Keratinocyte (primary cell): ENCODE measurements at regions not wholly inside any gene's neighbourhood (a gene's known extent, or its start where the extent isn't known, plus 50 kb on each side); places are given as distances from the start of the nearest gene placed in this dataset.

Source experiments
- DNase-seq: peaks from one replicate; pipeline ENCODE4 v3.0.0-alpha.2; 2011; ENCODE audit warnings: low read depth, missing footprints, low spot score
- FAIRE-seq: peaks from 2 replicates; lab custom pipeline; 2011; peaks lifted over from hg19 to GRCh38; lab: Jason Lieb, UNC
- H2AFZ ChIP-seq: 2 replicates; pipeline ENCODE4 v1.6.0; 2012; ENCODE audit warnings: low read length, control low read depth, inconsistent platforms; ENCODE audit not compliant: control insufficient read depth
- H3K27ac ChIP-seq: 2 replicates; pipeline ENCODE4 v1.5.1; 2011; ENCODE audit warnings: low read length; ENCODE audit not compliant: control insufficient read depth, insufficient read depth
- H3K27me3 ChIP-seq: 3 replicates; pipeline ENCODE4 v1.6.0; 2011; ENCODE audit warnings: low read length; ENCODE audit not compliant: control insufficient read depth, insufficient read depth; ENCODE audit errors: extremely low read depth
- H3K36me3 ChIP-seq, 2 experiments: 2 replicates in 1 of 2; 3 replicates in 1 of 2; pipeline ENCODE4 v1.5.1; 2011; ENCODE audit warnings: low read length in 2 of 2, mild to moderate bottlenecking in 1 of 2; ENCODE audit not compliant: control insufficient read depth in 2 of 2, insufficient read depth in 2 of 2; ENCODE audit errors: extremely low read depth in 1 of 2
- H3K4me1 ChIP-seq: 3 replicates; pipeline ENCODE4 v1.5.1; 2011; ENCODE audit warnings: low read length; ENCODE audit not compliant: control insufficient read depth, insufficient read depth; ENCODE audit errors: extremely low read depth
- H3K4me2 ChIP-seq: 3 replicates; pipeline ENCODE4 v1.6.0; 2011; ENCODE audit warnings: low read depth, low read length; ENCODE audit not compliant: control insufficient read depth, insufficient read depth; ENCODE audit errors: extremely low read depth
- H3K4me3 ChIP-seq, 3 experiments: fragments of 200-600 bp in 1 of 3; sonication (generic) in 1 of 3; 2 replicates in 2 of 3; 3 replicates in 1 of 3; pipeline ENCODE4 v1.5.1; 2011 to 2016; ENCODE audit warnings: low read length in 3 of 3, mild to moderate bottlenecking in 3 of 3, control low read depth in 2 of 3, inconsistent platforms in 1 of 3, low read depth in 1 of 3, mixed read lengths in 1 of 3, mixed run types in 1 of 3, moderate library complexity in 1 of 3; ENCODE audit not compliant: control insufficient read depth in 2 of 3, insufficient read depth in 2 of 3; ENCODE audit errors: extremely low read depth in 1 of 3
- H3K79me2 ChIP-seq: 2 replicates; pipeline ENCODE4 v1.6.0; 2012; ENCODE audit warnings: low read length; ENCODE audit not compliant: control insufficient read depth, insufficient read depth
- H3K9ac ChIP-seq: 3 replicates; pipeline ENCODE4 v1.6.0; 2011; ENCODE audit warnings: low read length; ENCODE audit not compliant: control insufficient read depth, insufficient read depth; ENCODE audit errors: extremely low read depth
- H3K9me1 ChIP-seq: 3 replicates; pipeline ENCODE4 v1.6.0; 2011; ENCODE audit warnings: low read length; ENCODE audit not compliant: control insufficient read depth, insufficient read depth; ENCODE audit errors: extremely low read depth
- H3K9me3 ChIP-seq: 2 replicates; pipeline ENCODE4 v1.5.1; 2012; ENCODE audit warnings: low read depth, low read length; ENCODE audit not compliant: control insufficient read depth
- H4K20me1 ChIP-seq: 3 replicates; pipeline ENCODE4 v1.6.0; 2011; ENCODE audit warnings: low read length; ENCODE audit not compliant: control insufficient read depth, insufficient read depth; ENCODE audit errors: extremely low read depth
- CTCF ChIP-seq, 3 experiments: IDR thresholded peaks in 1 of 3; conservative IDR thresholded peaks in 1 of 3; optimal IDR thresholded peaks in 1 of 3; 2 replicates in 2 of 3; 3 replicates in 1 of 3; pipeline versions ENCODE3 to v1.5.1; 2011; ENCODE audit warnings: low read length in 3 of 3, mild to moderate bottlenecking in 3 of 3, moderate library complexity in 2 of 3, control low read depth in 1 of 3, inconsistent platforms in 1 of 3; ENCODE audit not compliant: insufficient read depth in 2 of 3; ENCODE audit errors: extremely low read depth in 1 of 3
- EZH2 ChIP-seq: IDR thresholded peaks from one replicate; pipeline ENCODE4 v1.6.1; 2012; ENCODE audit warnings: inconsistent platforms, mild to moderate bottlenecking, low read length, moderate library complexity
- dilution Hi-C: fragments of 300-500 bp; cut with MboI; formaldehyde crosslinking; loops from one replicate; pipeline ENCODE4 v1.7.0; 2020; ENCODE audit warnings: low sequenced_read_pairs; ENCODE audit not compliant: extremely low pct_ligation_motif_present

- Histone ChIP-seq H3K27me3 (no peaks in the 10 kb centered on the region), H3K4me3 (no peak overlapping the region), H3K9me3 (peaks cover 3% of the 10 kb centered on the region), H3K4me2 (no peak overlapping the region), H3K9me1 (no peaks in the 10 kb centered on the region), H3K9ac (no peak overlapping the region), H2AFZ (no peak overlapping the region), H3K79me2 (no peaks in the 10 kb centered on the region), H4K20me1 (no peaks in the 10 kb centered on the region), H3K27ac (no peak overlapping the region), H3K4me1 (no peaks in the 10 kb centered on the region), H3K36me3 (no peaks in the 10 kb centered on the region)
- DNase-seq (no peak), FAIRE-seq (no peak)
- dilution Hi-C loops: no loop called here
- TF ChIP-seq CTCF (optimal IDR thresholded peaks at IDR 0.05 in 1 of 3, IDR thresholded peaks at IDR 0.05 in 1 of 3, conservative IDR thresholded peaks at IDR 0.05 in 1 of 3; ENCODE audit: extremely low read depth in 1 of 3, insufficient read depth in 2 of 3, low read length in 3 of 3) (no peak), EZH2 (no peak)
These were observed 1503.8 kb upstream of the PCDH20 start for GRCh38 chr13:62919491-62919890.

GRCh38 chr13:62910541-62911060 lies 1495.0 kb upstream of the PCDH20 start:
- no peaks in the 10 kb centered on the region for H3K27me3 ChIP-seq
- H3K36me3 ChIP-seq: no peaks in the 10 kb centered on the region
- DNase-seq (no peak), FAIRE-seq (no peak)
- H3K4me1 ChIP-seq: no peaks in the 10 kb centered on the region
- no peak overlapping the region for H3K9ac ChIP-seq
- H3K4me3 ChIP-seq: no peak overlapping the region
- TF ChIP-seq EZH2: no peak
- no peak for TF ChIP-seq CTCF (optimal IDR thresholded peaks at IDR 0.05 in 1 of 3, IDR thresholded peaks at IDR 0.05 in 1 of 3, conservative IDR thresholded peaks at IDR 0.05 in 1 of 3; ENCODE audit: extremely low read depth in 1 of 3, insufficient read depth in 2 of 3, low read length in 3 of 3)
- H4K20me1 ChIP-seq: no peaks in the 10 kb centered on the region
- dilution Hi-C loops: no loop called here
- no peaks in the 10 kb centered on the region for H3K9me1 ChIP-seq
- no peak overlapping the region for H2AFZ ChIP-seq
- no peak overlapping the region for H3K4me2 ChIP-seq
- no peaks in the 10 kb centered on the region for H3K9me3 ChIP-seq
- no peak overlapping the region for H3K27ac ChIP-seq
- H3K79me2 ChIP-seq: no peaks in the 10 kb centered on the region
